Right cardiac atrium (tissue), 5 donors: ENCODE measurements at regions not wholly inside any gene's neighbourhood (a gene's known extent, or its start where the extent isn't known, plus 50 kb on each side); places are given as distances from the start of the nearest gene placed in this dataset.

ENCODE experiments used
- ATAC-seq, 2 donors: fragments of 200-7000 bp; cut with Tn5 transposase; one replicate each; pipeline versions ENCODE4 v1.8.0 to v1.9.1; 2020; ENCODE audit warnings: moderate library complexity in 2 of 2, mild to moderate bottlenecking in 1 of 2
- DNase-seq, 3 donors: peaks; one replicate each; pipeline ENCODE4 v3.0.0-alpha.2; 2020
- H3K27ac ChIP-seq: one replicate; pipeline ENCODE4 v1.5.1; 2013; ENCODE audit warnings: mild to moderate bottlenecking, low read length, control low read depth, moderate library complexity
- H3K27me3 ChIP-seq: one replicate; pipeline ENCODE4 v1.6.1; 2013; ENCODE audit not compliant: control insufficient read depth, insufficient read depth
- H3K4me1 ChIP-seq: one replicate; pipeline ENCODE4 v1.6.1; 2013; ENCODE audit warnings: low read length; ENCODE audit not compliant: control insufficient read depth, insufficient read depth
- H3K4me3 ChIP-seq: one replicate; pipeline ENCODE4 v1.5.1; 2013; ENCODE audit warnings: low read length, control low read depth
- H3K9me3 ChIP-seq: one replicate; pipeline ENCODE4 v1.6.1; 2013; ENCODE audit warnings: low read length; ENCODE audit not compliant: control insufficient read depth
- WGBS: extraction: QIAGEN DNeasy Blood & Tissue Kit; methylation state at CpG from one replicate; pipeline ENCODE4 v1.1.7; 2013; 5-methylcytosine and 5-hydroxymethylcytosine counted together
- intact Hi-C, 4 donors: fragments of 100-400 bp; cut with DNase I; formaldehyde crosslinking; loops; one replicate each; pipeline versions ENCODE4 v1.11.0 to v1.14.0; 2022 to 2023
- donor health status: healthy with polysubstance abuse.
- donor health status: DM: no; HTN: yes; CAD: no.
- donor health status: DM: no; HTN: no; CAD: no.
- donor health status: DM: no; HTN: yes; CAD: no; lungs with severe emphysema.
- donor health status: DM: yes; HTN: yes; CAD: no.

GRCh38 chr3:126257174-126257573, 76.8 kb upstream of the ALDH1L1 start:
- 95% methylated on average over 11 of the region's 11 CpGs for WGBS
- DNase-seq: no peak
- Histone ChIP-seq H3K4me1 (no peaks in the 10 kb centered on the region), H3K9me3 (no peaks in the 10 kb centered on the region), H3K27me3 (no peaks in the 10 kb centered on the region), H3K4me3 (no peak overlapping the region), H3K27ac (no peak overlapping the region)
- ATAC-seq: no peak
- intact Hi-C loops: loop anchor here in 3 of 4 donors (5.0 kb wide), 3 partner anchors 130 to 140 kb away; partner anchors contain the start of gene CFAP100 (in 1 of the 3)

GRCh38 chr3:126256251-126256650, 75.9 kb upstream of the ALDH1L1 start:
- H3K27me3 ChIP-seq: no peaks in the 10 kb centered on the region
- no peak overlapping the region for H3K4me3 ChIP-seq
- DNase-seq (no peak), ATAC-seq (no peak)
- intact Hi-C loops: loop anchor here in 3 of 4 donors (5.0 kb wide), 3 partner anchors 131 to 141 kb away; partner anchors contain the start of gene CFAP100 (in 1 of the 3)
- 67% methylated on average over 7 of the region's 7 CpGs for WGBS
- H3K9me3 ChIP-seq: no peaks in the 10 kb centered on the region
- no peak overlapping the region for H3K27ac ChIP-seq
- no peaks in the 10 kb centered on the region for H3K4me1 ChIP-seq

DNA sequence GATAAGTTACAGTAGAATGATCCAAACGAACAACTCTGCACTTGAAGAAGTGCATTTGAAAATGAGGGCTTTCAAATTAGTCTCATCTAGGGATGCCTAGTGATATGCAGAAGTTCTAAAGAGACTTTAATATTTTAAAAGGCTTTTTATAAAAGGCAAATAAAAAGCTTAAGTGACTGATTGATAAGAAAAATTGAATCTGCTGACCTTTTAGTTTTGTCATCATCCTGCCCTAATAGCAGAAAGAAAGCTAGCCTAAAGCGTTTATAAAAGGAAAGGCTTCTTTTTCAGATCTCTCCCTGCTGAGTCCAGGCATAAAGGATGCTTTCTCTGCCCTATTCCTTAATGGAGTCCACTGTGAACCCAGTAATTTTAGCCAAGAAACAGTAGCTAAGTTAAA, 72.7 kb upstream of the ALDH1L1 start:
- no peak overlapping the region for H3K27ac ChIP-seq
- intact Hi-C loops: no loop called here
- no peak overlapping the region for H3K4me3 ChIP-seq
- DNase-seq: no peak
- no peaks in the 10 kb centered on the region for H3K27me3 ChIP-seq
- no peaks in the 10 kb centered on the region for H3K9me3 ChIP-seq
- no peaks in the 10 kb centered on the region for H3K4me1 ChIP-seq
- 58% methylated on average over 2 of the region's 2 CpGs for WGBS
- ATAC-seq: no peak

DNA sequence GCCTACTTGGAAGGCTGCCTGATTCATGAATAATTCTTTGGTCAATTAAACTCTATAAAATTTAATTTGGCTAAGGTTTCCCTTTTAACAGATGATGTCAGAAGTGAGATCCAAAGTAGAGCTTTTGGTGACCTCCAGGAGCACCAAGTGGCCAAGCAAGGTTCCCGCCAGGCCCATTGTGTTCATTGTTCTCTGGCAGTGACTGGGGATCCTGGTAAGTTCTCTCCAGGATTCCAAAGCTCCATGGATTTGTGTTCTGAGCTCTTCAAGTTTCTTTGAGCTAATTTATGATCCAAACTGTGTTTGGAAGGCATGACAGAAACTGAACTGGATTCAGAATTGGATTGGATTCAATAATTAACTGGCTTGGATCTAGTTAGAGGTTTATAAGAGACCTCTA, 72.0 kb upstream of the ALDH1L1 start:
- WGBS: 70% methylated on average over 1 of the region's 1 CpG
- H3K4me3 ChIP-seq: no peak overlapping the region
- intact Hi-C loops: no loop called here
- ATAC-seq (peak in 1 of 2 donors; percentile 79), DNase-seq (no peak)
- no peaks in the 10 kb centered on the region for H3K4me1 ChIP-seq
- no peak overlapping the region for H3K27ac ChIP-seq
- no peaks in the 10 kb centered on the region for H3K9me3 ChIP-seq
- H3K27me3 ChIP-seq: no peaks in the 10 kb centered on the region

- no peaks in the 10 kb centered on the region for H3K4me1 ChIP-seq
- intact Hi-C loops: loop anchor here in 1 of 4 donors (5.0 kb wide), 1 partner anchor 146 kb away; the partner anchor contains the start of gene CFAP100
- WGBS: 43% methylated on average over 14 of the region's 14 CpGs
- no peak overlapping the region for H3K4me3 ChIP-seq
- no peak overlapping the region for H3K27ac ChIP-seq
- DNase-seq (peak; percentile 62 to 85 (median 77)), ATAC-seq (peak; percentile 83 to 88)
- no peaks in the 10 kb centered on the region for H3K27me3 ChIP-seq
- H3K9me3 ChIP-seq: no peaks in the 10 kb centered on the region
Measured at GRCh38 chr3:126245811-126246727, 65.7 kb upstream of the ALDH1L1 start.
